WTC11 (cell line): ENCODE measurements at regions not wholly inside any gene's neighbourhood (a gene's known extent, or its start where the extent isn't known, plus 50 kb on each side); places are given as distances from the start of the nearest gene placed in this dataset.

Source experiments
- ATAC-seq: fragments of 200-7000 bp; cut with Tn5 transposase; 2 replicates; pipeline ENCODE4 v1.10.0; 2021; ENCODE audit warnings: mild to moderate bottlenecking, moderate library complexity
- CTCF ChIA-PET: fragments of 300-600 bp; sonication (Branson Sonifier 250); formaldehyde crosslinking; loops from one replicate; lab custom pipeline; 2021; ENCODE audit warnings: antibody characterized with exemption; lab: Charles Lee
- POLR2A ChIA-PET: fragments of 350-600 bp; sonication (Branson Sonifier 250); formaldehyde crosslinking; loops from one replicate; lab custom pipeline; 2021; ENCODE audit warnings: antibody characterized with exemption; lab: Charles Lee
- DNase-seq: peaks from one replicate; pipeline ENCODE4 v3.0.0; 2021; ENCODE audit warnings: low spot score
- H3K27ac Mint-ChIP-seq: 2 replicates; pipeline ENCODE4 v1.8.0; 2021; ENCODE audit warnings: mixed read lengths
- H3K27me3 Mint-ChIP-seq: 2 replicates; pipeline ENCODE4 v1.8.0; 2021; ENCODE audit warnings: low read depth, mild to moderate bottlenecking, moderate library complexity, mixed read lengths
- H3K36me3 Mint-ChIP-seq: 2 replicates; pipeline ENCODE4 v1.8.0; 2021; ENCODE audit warnings: mixed read lengths
- H3K4me1 Mint-ChIP-seq: 2 replicates; pipeline ENCODE4 v1.8.0; 2022; ENCODE audit warnings: mixed read lengths
- H3K4me3 Mint-ChIP-seq: 2 replicates; pipeline ENCODE4 v1.8.0; 2021; ENCODE audit warnings: mild to moderate bottlenecking, moderate library complexity, mixed read lengths
- H3K9me3 Mint-ChIP-seq: 2 replicates; pipeline ENCODE4 v1.8.0; 2021; ENCODE audit warnings: mixed read lengths
- AFF4 ChIP-seq: sonication (generic); formaldehyde crosslinking; IDR thresholded peaks from 2 replicates; pipeline ENCODE4 v1.8.1; 2023; ENCODE audit warnings: mild to moderate bottlenecking, missing genetic modification reagents, borderline replicate concordance
- ATF3 ChIP-seq: sonication (generic); formaldehyde crosslinking; conservative IDR thresholded peaks from 2 replicates; pipeline ENCODE4 v1.8.1; 2022; ENCODE audit warnings: mild to moderate bottlenecking, missing genetic modification reagents
- CREB1 ChIP-seq: sonication (generic); formaldehyde crosslinking; IDR thresholded peaks from 2 replicates; pipeline ENCODE4 v1.8.0; 2023; ENCODE audit warnings: mild to moderate bottlenecking, missing genetic modification reagents
- E2F4 ChIP-seq: sonication (generic); formaldehyde crosslinking; IDR thresholded peaks from 2 replicates; pipeline ENCODE4 v1.8.1; 2022; ENCODE audit warnings: low read depth, mild to moderate bottlenecking, moderate library complexity, missing genetic modification reagents, borderline replicate concordance
- ETV6 ChIP-seq: sonication (generic); formaldehyde crosslinking; IDR thresholded peaks from 2 replicates; pipeline ENCODE4 v1.8.1; 2022; ENCODE audit warnings: mild to moderate bottlenecking, missing genetic modification reagents
- IRF2 ChIP-seq: sonication (generic); formaldehyde crosslinking; IDR thresholded peaks from 2 replicates; pipeline ENCODE4 v1.8.0; 2022; ENCODE audit warnings: low read depth, missing genetic modification reagents, borderline replicate concordance
- MXD4 ChIP-seq: fragments of 250-450 bp; sonication (Bioruptor Pico); IDR thresholded peaks from 2 replicates; pipeline ENCODE4 v1.8.0; 2021; ENCODE audit warnings: mild to moderate bottlenecking, moderate library complexity, borderline replicate concordance
- NFATC4 ChIP-seq: fragments of 250-450 bp; sonication (Bioruptor Pico); IDR thresholded peaks from 2 replicates; pipeline ENCODE4 v1.9.0; 2021; ENCODE audit warnings: mild to moderate bottlenecking
- NFE2L1 ChIP-seq: sonication (generic); formaldehyde crosslinking; IDR thresholded peaks from 2 replicates; pipeline ENCODE4 v1.8.1; 2023; ENCODE audit warnings: missing genetic modification reagents
- NR1H2 ChIP-seq: sonication (generic); formaldehyde crosslinking; IDR thresholded peaks from 2 replicates; pipeline ENCODE4 v1.9.0; 2021; ENCODE audit warnings: mild to moderate bottlenecking, moderate library complexity, missing genetic modification reagents
- NR2C2 ChIP-seq: sonication (generic); formaldehyde crosslinking; IDR thresholded peaks from 2 replicates; pipeline ENCODE4 v1.8.0; 2022; ENCODE audit warnings: mild to moderate bottlenecking, missing genetic modification reagents
- NR3C1 ChIP-seq: sonication (generic); formaldehyde crosslinking; conservative IDR thresholded peaks from 2 replicates; pipeline ENCODE4 v1.8.1; 2023; ENCODE audit warnings: low read depth, mild to moderate bottlenecking, missing genetic modification reagents
- SMAD3 ChIP-seq: sonication (generic); formaldehyde crosslinking; IDR thresholded peaks from 2 replicates; pipeline ENCODE4 v1.8.0; 2022; ENCODE audit warnings: missing genetic modification reagents, mild to moderate bottlenecking, borderline replicate concordance
- SP1 ChIP-seq: sonication (generic); formaldehyde crosslinking; conservative IDR thresholded peaks from 2 replicates; pipeline ENCODE4 v1.8.1; 2022; ENCODE audit warnings: missing genetic modification reagents
- STAT6 ChIP-seq: sonication (generic); formaldehyde crosslinking; conservative IDR thresholded peaks from 2 replicates; pipeline ENCODE4 v1.8.1; 2023; ENCODE audit warnings: mild to moderate bottlenecking, low read depth, missing genetic modification reagents, moderate library complexity
- TCF7 ChIP-seq: sonication (generic); formaldehyde crosslinking; IDR thresholded peaks from 2 replicates; pipeline ENCODE4 v1.8.0; 2022; ENCODE audit warnings: mild to moderate bottlenecking, low read depth, missing genetic modification reagents, moderate library complexity
- TEAD1 ChIP-seq: sonication (generic); formaldehyde crosslinking; IDR thresholded peaks from 2 replicates; pipeline ENCODE4 v1.8.0; 2022; ENCODE audit warnings: mild to moderate bottlenecking, missing genetic modification reagents
- TEAD4 ChIP-seq: sonication (generic); formaldehyde crosslinking; IDR thresholded peaks from 2 replicates; pipeline ENCODE4 v1.8.0; 2022; ENCODE audit warnings: mild to moderate bottlenecking, missing genetic modification reagents
- ZNF138 ChIP-seq: sonication (generic); formaldehyde crosslinking; conservative IDR thresholded peaks from 2 replicates; pipeline ENCODE4 v1.8.1; 2022; ENCODE audit warnings: mild to moderate bottlenecking, moderate library complexity, missing genetic modification reagents

GRCh38 chr1:189351960-189352359 lies 1125.7 kb downstream of the BRINP3 start (continued):
- TF ChIP-seq AFF4 (CRISPR knock-in tag) (no peak), CREB1 (no peak), NFATC4 (CRISPR knock-in tag) (no peak), E2F4 (CRISPR knock-in tag) (no peak)

GRCh38 chr1:189356206-189356605 lies 1121.5 kb downstream of the BRINP3 start:
- ChIA-PET POLR2A (no interaction called here), CTCF (no interaction called here)
- DNase-seq, result no peak
- TF ChIP-seq NR3C1 (CRISPR knock-in tag), result no peak
- TF ChIP-seq NFE2L1, result no peak
- no peak for TF ChIP-seq TEAD1
- no peak for TF ChIP-seq AFF4 (CRISPR knock-in tag)
- no peak for TF ChIP-seq IRF2
- no peak for TF ChIP-seq ATF3
- no peak for TF ChIP-seq MXD4 (CRISPR knock-in tag)
- no peak for TF ChIP-seq NR1H2 (CRISPR knock-in tag)
- Mint-ChIP-seq H3K27me3 (no peaks in the 10 kb centered on the region), H3K4me1 (no peaks in the 10 kb centered on the region), H3K36me3 (no peaks in the 10 kb centered on the region), H3K27ac (no peak overlapping the region), H3K9me3 (no peaks in the 10 kb centered on the region), H3K4me3 (no peak overlapping the region)
- ATAC-seq, result no peak

GRCh38 chr1:189357317-189357716 lies 1120.3 kb downstream of the BRINP3 start:
- Mint-ChIP-seq H3K4me3 (no peak overlapping the region), H3K9me3 (no peaks in the 10 kb centered on the region), H3K36me3 (no peaks in the 10 kb centered on the region), H3K4me1 (no peaks in the 10 kb centered on the region), H3K27ac (no peak overlapping the region), H3K27me3 (no peaks in the 10 kb centered on the region)
- POLR2A ChIA-PET, result interaction anchor here (0.7 kb wide), 1 partner anchor 47 kb away, joined by 3 read pairs; no protein-coding TSS in a partner anchor
- TF ChIP-seq ETV6 (CRISPR knock-in tag), result no peak
- no peak for ATAC-seq
- CTCF ChIA-PET, result no interaction called here
- no peak for DNase-seq

GRCh38 chr1:189369612-189370011 lies 1108.1 kb downstream of the BRINP3 start:
- no peak for DNase-seq
- no peaks in the 10 kb centered on the region for H3K4me1 Mint-ChIP-seq
- ChIA-PET POLR2A (no interaction called here), CTCF (no interaction called here)
- H3K4me3 Mint-ChIP-seq, result no peak overlapping the region
- H3K27me3 Mint-ChIP-seq, result no peaks in the 10 kb centered on the region
- no peak for ATAC-seq
- no peak overlapping the region for H3K27ac Mint-ChIP-seq
- no peaks in the 10 kb centered on the region for H3K36me3 Mint-ChIP-seq
- TF ChIP-seq SP1 (CRISPR knock-in tag) (no peak), STAT6 (CRISPR knock-in tag) (no peak), NR2C2 (CRISPR knock-in tag) (no peak), NR3C1 (CRISPR knock-in tag) (no peak), TCF7 (CRISPR knock-in tag) (no peak), SMAD3 (CRISPR knock-in tag) (no peak), ATF3 (no peak), TEAD4 (CRISPR knock-in tag) (no peak), ZNF138 (no peak)
- H3K9me3 Mint-ChIP-seq, result peaks cover 9% of the 10 kb centered on the region; the same call in 1 of the 2 replicates
